Cortex of kidney (tissue), 1 donor: ENCODE measurements at regions not wholly inside any gene's neighbourhood (a gene's known extent, or its start where the extent isn't known, plus 50 kb on each side); places are given as distances from the start of the nearest gene placed in this dataset.
"Not testable (repeated sequence)": the region's sequence is repeated elsewhere in the genome, so short reads cannot be mapped to it uniquely, and the experiment has no call there.

Experiments used
- DNase-seq: peaks from one replicate; lab custom pipeline; 2025; lab: John Stamatoyannopoulos, UW

DNA sequence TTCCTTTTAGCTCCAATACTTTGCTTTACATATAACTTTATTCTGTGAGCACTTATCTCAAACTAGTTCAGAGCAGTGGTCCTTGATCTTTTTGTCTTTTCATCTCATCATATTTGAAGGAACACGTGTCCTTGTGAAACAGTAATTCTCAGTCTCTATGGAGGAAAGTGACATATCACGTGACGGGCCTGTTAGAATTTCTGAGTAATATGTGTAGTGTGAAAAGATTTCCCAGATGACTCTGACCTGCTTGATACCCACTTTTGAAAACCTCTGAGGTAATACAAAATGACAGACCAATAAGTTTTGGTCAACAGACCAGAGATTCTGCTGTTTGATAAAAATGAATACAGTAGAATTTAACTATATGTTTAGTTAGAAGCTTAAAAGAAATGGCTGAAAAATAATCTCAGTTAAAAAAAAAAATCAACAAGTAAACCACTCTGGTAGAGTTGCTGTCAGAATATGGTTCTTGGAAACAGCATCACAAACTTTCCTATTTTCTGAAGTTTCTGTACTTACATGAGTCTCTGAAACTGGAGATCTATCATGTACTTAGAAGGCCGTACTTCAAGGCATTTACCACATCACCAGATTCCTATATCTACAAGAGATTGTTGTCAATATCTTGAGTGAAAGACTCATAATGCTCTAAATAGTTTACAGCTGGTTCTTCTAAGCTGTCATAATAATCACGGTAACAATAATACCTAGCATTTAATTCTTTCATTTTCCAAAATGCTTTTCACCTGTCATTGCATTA, 590.2 kb upstream of the TBL1XR1 start:
- no peak for DNase-seq

DNA sequence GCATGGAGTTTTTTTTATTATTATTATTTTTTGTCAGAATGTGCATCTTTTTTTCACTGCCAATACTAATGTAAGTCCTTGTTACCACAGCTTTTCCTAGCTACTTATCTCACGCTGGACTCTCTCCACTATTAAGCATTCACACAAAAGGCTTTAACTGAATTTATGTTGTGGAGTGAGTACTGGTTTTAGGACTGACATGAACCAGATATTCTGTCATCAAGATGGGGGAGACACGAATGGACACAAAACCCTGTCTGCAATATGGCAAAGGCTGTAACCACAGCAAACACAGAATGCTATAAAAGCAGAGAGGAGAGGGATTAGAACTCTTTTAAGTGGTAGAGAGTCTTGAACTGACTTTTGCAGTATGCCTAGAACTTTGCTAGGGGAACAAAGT, 592.2 kb upstream of the TBL1XR1 start:
- no peak for DNase-seq

- DNase-seq: no peak
These were observed 595.2 kb upstream of the TBL1XR1 start for GRCh38 chr3:177792311-177793030.

DNA sequence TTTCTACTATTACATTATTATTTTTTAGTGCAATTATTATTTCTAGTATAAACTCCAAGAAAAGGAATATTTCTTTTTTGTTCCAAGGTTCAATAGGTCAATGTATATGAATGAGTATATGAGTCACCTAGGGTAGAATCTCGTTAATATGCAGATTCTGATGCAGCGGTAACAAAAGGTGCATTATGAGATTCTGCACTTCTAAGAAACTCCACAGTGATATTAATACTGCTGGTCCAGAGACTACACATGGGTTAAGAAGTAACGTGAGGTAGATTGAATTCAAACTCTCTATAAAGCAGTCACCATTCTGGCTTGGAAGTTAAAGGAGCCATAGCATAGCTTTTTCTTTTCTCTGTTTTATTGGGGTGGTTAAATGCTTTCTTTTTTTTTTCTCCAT, 596.2 kb upstream of the TBL1XR1 start:
- DNase-seq: no peak

DNA sequence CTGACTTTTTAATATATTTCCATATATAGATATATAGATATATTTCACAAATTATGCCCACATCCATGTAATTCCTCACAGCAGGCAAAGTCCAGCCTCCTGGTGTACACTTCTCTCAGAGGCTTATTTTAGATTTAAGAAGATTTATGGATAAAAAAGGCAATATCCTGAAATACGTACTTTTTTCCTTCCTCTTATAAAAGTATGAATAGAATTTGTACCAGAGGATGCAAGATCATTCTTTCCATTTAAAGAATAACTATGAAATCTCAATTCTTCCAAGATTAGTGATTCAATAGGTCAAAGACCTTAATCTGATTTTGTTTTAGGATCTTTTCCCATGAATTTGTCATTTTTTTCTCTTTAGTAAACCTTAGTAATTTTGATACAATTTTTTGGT, 597.9 kb upstream of the TBL1XR1 start:
- DNase-seq: no peak

GRCh38 chr3:177795859-177796258, 598.6 kb upstream of the TBL1XR1 start:
- no peak for DNase-seq

DNA sequence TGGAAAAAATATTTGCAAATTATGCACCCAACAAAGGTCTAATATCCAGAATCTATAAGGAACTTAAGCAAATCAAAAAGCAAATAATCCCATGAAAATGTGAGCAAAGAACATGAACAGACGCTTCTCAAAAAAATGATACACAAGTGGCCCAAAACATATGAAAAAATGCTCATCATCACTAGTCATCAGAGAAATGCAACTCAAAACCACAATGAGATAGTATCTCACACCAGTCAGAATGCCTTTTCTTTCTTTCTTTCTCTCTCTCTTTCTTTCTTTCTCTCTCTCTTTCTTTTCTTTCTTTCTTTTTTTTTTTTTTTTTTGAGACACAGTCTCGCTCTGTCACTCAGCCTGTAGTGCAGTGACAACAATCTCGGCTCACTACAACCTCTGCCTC, 602.9 kb upstream of the TBL1XR1 start:
- DNase-seq: not testable (repeated sequence)

GRCh38 chr3:177800561-177800960, 603.3 kb upstream of the TBL1XR1 start:
- DNase-seq: no peak

- no peak for DNase-seq
These were observed 605.0 kb upstream of the TBL1XR1 start for GRCh38 chr3:177802151-177802900.

DNA sequence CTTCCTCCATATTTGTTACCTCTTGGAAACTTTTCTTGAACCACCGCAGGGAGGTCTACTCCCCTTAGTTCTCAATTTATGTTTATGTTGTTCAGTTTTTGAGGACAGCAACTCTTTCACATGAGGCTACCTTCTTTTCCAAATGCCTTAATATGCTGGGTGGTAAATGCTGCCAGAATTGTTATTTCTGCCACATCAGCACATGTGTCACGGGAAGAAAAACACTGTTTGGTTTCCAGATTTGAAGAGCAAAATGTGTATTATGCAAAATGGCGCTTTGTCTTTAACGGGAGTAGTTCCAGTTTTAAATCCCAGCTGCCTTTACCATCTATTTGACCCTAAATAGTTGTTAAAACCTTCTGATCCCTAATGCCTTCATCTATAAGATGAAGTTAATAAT, 606.2 kb upstream of the TBL1XR1 start:
- DNase-seq: no peak

GRCh38 chr3:177804032-177804431, 606.8 kb upstream of the TBL1XR1 start:
- no peak for DNase-seq

DNA sequence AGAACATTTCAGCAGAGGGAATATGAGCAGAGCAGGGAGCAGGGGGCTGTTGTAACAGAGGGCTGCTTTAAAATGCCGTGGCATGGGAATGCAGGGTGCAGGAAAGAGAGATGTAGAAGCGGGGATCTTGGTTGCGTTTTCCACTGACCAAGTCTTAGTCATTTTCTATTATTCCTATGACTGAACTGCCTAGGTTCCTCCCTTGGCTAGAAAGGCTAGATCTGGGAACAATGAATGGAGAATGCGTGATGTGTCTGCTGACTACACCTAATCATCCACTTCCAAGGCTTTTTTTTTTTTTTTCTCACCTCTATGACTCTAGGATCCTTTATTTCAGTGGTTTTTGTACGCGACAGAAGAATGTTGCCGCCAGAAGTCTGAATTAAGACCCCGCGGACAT, 607.4 kb upstream of the TBL1XR1 start:
- DNase-seq: no peak

DNA sequence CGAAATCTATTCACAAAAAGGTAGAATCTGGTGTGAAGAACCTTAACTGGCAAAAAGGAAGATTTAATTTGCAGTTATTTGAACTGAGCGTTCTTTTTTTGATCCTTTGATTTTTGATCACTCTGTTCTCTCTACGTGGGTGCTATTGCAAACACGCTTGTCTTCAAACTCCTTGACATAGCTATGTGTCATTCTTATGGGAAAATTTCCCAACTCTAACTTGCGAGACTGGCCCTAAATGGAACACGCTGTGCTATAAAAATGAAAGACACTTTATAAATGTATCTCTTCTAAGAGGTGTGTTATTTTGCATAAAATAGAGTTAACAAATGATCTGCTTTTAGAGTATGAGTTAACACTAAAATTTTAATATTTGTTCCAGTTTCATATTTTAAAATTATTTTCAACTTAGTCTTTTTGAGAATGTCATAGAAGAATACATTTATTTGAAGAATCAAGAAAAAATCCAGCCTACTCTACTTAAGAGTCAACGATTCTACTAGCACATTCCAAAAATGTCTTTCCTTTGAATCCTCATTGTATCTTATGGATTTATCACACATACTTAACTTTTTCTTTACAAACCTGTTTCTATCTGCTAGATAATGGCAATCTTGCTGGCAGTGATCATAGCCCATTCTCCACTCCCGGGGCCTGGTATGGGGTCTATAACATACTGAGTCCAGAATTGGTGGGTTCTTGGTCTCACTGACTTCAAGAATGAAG, 610.0 kb upstream of the TBL1XR1 start:
- DNase-seq: no peak

DNA sequence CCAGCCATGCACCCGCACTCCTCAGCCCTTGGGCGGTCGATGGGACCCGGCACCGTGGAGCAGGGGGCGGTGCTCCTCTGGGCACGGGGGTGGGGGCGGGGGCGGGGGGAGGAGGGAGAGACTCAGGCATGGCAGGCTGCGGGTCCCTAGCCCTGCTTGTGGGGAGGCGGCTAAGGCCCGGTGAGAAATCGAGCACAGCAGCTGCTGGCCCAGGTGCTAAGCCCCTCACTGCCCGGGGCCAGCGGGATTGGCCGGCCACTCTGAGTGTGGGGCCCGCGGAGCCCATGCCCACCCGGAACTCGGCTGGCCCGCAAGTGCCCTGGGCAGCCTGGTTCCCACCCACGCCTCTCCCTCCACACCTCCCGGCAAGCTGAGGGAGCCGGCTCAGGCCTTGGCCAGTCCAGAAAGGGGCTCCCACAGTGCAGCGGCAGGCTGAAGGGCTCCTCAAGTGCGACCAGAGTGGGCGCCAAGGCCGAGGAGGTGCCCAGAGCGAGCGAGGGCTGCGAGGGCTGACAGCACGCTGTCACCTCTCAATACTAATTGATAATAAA, 611.7 kb upstream of the TBL1XR1 start:
- not testable (repeated sequence) for DNase-seq

DNA sequence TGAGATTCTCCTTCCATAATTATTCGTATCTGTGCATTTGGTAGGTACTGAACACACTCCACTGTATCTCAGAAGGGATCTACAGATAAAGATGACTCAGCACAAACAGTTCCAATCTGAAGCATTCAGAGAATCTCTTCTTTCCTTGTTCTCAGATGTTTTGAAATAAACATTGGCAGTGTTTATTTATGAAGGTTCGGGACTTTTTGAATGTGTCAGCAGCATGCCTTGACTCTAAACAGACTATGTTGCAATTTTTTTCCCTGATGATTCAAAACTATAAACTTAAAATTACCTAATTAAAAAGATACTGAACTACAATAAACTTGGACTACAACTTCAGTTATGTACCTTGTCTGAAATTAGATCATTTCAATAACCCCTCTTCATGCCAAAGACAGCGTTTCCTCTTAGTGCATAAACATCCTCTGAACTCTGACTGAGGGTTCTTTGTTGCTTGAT, 612.9 kb upstream of the TBL1XR1 start:
- no peak for DNase-seq

DNA sequence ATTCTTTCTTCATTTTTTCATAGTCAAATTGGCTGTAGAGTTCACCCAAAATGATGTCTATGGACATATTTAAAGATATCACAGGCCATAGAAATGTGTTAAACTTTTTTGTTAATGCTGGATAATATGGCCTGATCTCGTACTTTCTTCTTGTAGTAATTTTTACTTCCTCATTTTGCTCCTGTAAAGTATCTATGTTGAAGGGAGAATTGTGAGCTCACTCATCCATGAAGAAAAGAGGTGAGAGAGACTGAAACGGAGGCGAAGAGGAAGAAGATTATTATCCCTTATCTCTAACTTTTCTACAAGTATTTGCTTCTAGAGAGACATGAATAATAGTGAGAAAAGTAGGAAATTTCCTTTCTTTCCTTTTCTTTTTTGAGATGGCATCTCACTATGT, 613.8 kb upstream of the TBL1XR1 start:
- no peak for DNase-seq

DNA sequence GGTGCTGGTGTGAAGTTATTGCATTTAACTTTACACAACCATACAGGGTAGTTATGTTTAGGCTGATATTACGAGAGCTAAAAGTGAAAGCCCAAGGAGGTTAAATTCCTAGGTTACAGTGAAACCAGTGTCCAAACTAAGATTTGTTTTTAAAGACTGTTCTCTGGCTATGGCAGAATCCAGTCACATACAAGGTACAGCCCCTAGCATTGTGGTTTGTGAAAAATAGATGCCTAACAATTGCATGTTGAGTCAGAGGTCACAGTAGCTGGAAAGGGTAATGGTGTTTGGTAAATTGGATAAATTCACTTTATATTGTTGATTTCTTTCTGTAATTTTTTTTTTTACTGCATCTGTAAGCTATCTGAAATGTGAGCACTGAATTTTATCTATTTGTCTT, 614.6 kb upstream of the TBL1XR1 start:
- no peak for DNase-seq

DNA sequence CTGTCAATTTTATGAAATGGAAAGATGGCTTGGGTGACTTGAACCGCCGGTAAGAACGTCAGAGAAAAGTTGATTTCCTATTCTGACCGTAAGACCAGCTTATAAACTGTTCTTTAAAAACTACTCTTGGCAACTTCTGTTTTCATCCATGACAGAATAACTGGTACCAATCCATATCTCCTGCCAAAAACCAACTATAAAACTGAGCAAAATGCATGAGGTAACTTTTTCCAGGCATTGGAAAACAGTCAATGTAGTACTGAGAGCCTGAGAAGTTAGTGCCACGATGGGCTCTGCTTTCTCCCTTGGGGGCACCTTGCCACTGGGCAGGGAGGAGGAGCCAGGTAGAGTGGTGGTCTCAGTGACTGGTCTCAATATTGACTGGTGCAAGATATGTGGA, 615.2 kb upstream of the TBL1XR1 start:
- no peak for DNase-seq

GRCh38 chr3:177813322-177813721, 616.0 kb upstream of the TBL1XR1 start:
- DNase-seq: no peak

- no peak for DNase-seq
These were observed 619.5 kb upstream of the TBL1XR1 start for GRCh38 chr3:177816667-177817208.

DNA sequence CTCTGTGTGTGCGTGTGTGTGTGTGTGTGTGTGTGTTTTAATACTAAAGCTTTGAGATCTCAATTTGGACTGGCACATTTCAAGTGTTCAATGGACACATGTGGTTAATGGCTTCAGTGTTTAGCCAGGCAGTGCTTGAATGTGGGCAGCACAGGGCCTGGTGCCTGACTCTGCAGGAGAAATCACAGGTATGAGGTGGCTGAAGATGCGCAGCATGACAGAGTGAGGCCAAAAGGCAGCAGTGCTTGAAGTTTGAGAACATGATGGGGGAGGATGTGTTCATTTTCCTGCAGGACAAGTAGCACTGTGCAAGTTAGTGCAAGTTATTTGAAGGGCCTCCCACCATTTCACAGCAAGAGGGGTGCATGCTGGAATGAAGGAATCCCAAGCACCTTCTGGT, 620.5 kb upstream of the TBL1XR1 start:
- no peak for DNase-seq
